Right lobe of liver (tissue), 6 donors: ENCODE measurements at regions not wholly inside any gene's neighbourhood (a gene's known extent, or its start where the extent isn't known, plus 50 kb on each side); places are given as distances from the start of the nearest gene placed in this dataset.

Experiments used
- ATAC-seq, 4 donors: fragments of 200-7000 bp; cut with Tn5 transposase; one replicate each; pipeline ENCODE4 v1.9.1; 2020; ENCODE audit warnings: mild to moderate bottlenecking in 4 of 4, moderate library complexity in 4 of 4
- DNase-seq, 3 donors: peaks; one replicate each; pipeline ENCODE4 v3.0.0-alpha.2; 2020
- H3K27ac ChIP-seq, 3 donors: fragments of 200-600 bp; one replicate each; pipeline ENCODE4 v1.8.0; 2022
- H3K27me3 ChIP-seq, 2 donors: fragments of 200-600 bp; one replicate each; pipeline ENCODE4 v1.8.0; 2022
- H3K36me3 ChIP-seq, 4 donors: fragments of 200-600 bp; sonication (generic) in 1 of 4; one replicate each; pipeline versions ENCODE4 v1.5.1 to v1.8.0; 2017 to 2022; ENCODE audit warnings: control low read depth in 1 of 4
- H3K4me1 ChIP-seq, 4 donors: fragments of 200-600 bp; sonication (generic) in 1 of 4; one replicate each; pipeline versions ENCODE4 v1.5.1 to v1.8.0; 2017 to 2022; ENCODE audit warnings: control low read depth in 1 of 4
- H3K4me3 ChIP-seq, 3 donors: fragments of 200-600 bp; one replicate each; pipeline ENCODE4 v1.8.0; 2022
- H3K9me3 ChIP-seq, 4 donors: fragments of 200-600 bp; sonication (generic) in 1 of 4; one replicate each; pipeline versions ENCODE4 v1.5.1 to v1.8.0; 2017 to 2022; ENCODE audit warnings: control low read depth in 1 of 4
- POLR2A ChIP-seq: fragments of 450-650 bp; IDR thresholded peaks from one replicate; pipeline ENCODE4 v1.6.1; 2017; ENCODE audit warnings: antibody characterized with exemption, mild to moderate bottlenecking
- WGBS: methylation state at CpG from one replicate; pipeline ENCODE4 v1.1.6; 2018; ENCODE audit warnings: low coverage, low lambda C conversion rate; ENCODE audit not compliant: insufficient coverage; ENCODE audit errors: missing lambda C conversion rate; 5-methylcytosine and 5-hydroxymethylcytosine counted together
- intact Hi-C, 2 donors: fragments of 100-400 bp; cut with DNase I; formaldehyde crosslinking; loops; one replicate each; pipeline versions ENCODE4 v1.11.2 to v1.14.1; 2022
- TF ChIP-seq, protein P1 (sequence below), 4 donors: fragments of 200-600 bp in 3 of 4; fragments of 450-650 bp in 1 of 4; IDR thresholded peaks; one replicate each; pipeline versions ENCODE4 v1.5.1 to v1.8.0; 2016 to 2022; ENCODE audit warnings: antibody characterized with exemption in 4 of 4, mild to moderate bottlenecking in 2 of 4
- donor health status: DM: no; HTN: yes; CAD: no.
- donor health status: DM: no; HTN: no; CAD: no.
- donor health status: DM: no; HTN: no; CAD: no.
- donor health status: DM: no; HTN: yes; CAD: no.
- donor health status: DM: no; HTN: yes; CAD: no.

DNA sequence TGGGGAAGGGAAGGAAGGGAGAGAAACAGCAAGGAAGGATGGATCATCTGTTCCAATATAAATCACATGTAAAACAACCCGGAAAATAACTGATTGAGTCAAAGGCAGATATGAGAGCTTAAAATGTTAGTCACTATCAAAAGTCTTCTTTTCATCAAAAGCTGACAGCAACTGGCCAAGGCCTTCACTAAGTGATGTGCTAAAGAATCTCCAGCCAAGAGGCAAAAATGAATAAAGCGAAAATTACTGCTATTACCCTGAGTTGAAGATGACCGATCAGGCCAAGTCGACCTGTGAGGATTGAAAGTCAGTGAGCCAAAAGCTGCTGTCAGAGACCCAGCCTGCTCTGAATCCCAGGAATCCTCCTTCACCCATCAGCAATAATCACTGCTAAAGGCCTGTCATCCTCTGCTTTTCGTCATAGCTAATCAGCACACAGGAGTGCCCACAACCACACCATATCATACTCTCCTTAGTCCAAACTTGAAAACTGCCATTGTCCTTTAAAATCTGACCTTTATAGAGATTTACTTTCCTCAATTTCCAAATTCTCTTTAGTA, 736.9 kb downstream of the TLE1 start:
- Histone ChIP-seq H3K4me1 (no peaks in the 10 kb centered on the region), H3K9me3 (no peaks in the 10 kb centered on the region), H3K27me3 (no peaks in the 10 kb centered on the region), H3K36me3 (no peaks in the 10 kb centered on the region), H3K4me3 (no peak overlapping the region), H3K27ac (no peak overlapping the region)
- intact Hi-C loops, result no loop called here
- no peak for DNase-seq
- TF ChIP-seq, protein P1, sequence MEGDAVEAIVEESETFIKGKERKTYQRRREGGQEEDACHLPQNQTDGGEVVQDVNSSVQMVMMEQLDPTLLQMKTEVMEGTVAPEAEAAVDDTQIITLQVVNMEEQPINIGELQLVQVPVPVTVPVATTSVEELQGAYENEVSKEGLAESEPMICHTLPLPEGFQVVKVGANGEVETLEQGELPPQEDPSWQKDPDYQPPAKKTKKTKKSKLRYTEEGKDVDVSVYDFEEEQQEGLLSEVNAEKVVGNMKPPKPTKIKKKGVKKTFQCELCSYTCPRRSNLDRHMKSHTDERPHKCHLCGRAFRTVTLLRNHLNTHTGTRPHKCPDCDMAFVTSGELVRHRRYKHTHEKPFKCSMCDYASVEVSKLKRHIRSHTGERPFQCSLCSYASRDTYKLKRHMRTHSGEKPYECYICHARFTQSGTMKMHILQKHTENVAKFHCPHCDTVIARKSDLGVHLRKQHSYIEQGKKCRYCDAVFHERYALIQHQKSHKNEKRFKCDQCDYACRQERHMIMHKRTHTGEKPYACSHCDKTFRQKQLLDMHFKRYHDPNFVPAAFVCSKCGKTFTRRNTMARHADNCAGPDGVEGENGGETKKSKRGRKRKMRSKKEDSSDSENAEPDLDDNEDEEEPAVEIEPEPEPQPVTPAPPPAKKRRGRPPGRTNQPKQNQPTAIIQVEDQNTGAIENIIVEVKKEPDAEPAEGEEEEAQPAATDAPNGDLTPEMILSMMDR (IDR thresholded peaks at IDR 0.05), result no peak
- TF ChIP-seq POLR2A, result no peak
- no peak for ATAC-seq
- WGBS, result 64% methylated on average over 5 of the region's 5 CpGs

DNA sequence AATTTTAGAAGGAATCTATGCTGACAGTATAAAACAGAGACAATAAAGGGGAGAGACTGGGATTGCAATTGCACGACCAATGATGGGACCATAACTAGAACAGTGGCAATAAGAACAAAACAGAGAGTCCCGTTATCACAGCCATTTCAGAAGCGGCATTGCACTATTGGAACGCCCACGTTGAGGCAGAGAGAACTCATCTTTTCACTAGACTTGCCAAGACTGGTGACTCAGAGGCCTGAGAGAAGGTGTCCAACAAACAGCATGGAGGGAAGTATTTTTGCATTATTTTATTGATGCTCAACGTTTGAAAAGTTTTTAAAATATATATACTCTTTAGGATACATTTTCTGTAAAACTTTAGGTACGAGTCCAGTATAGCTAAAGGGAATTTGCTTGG, 737.7 kb downstream of the TLE1 start:
- H3K27ac ChIP-seq, result no peak overlapping the region
- no peaks in the 10 kb centered on the region for H3K36me3 ChIP-seq
- WGBS, result 56% methylated on average over 5 of the region's 7 CpGs
- intact Hi-C loops, result no loop called here
- DNase-seq, result no peak
- ATAC-seq, result no peak
- no peaks in the 10 kb centered on the region for H3K27me3 ChIP-seq
- H3K9me3 ChIP-seq, result no peaks in the 10 kb centered on the region
- no peaks in the 10 kb centered on the region for H3K4me1 ChIP-seq
- H3K4me3 ChIP-seq, result no peak overlapping the region
- no peak for TF ChIP-seq POLR2A
- TF ChIP-seq, protein P1 (IDR thresholded peaks at IDR 0.05), result no peak

DNA sequence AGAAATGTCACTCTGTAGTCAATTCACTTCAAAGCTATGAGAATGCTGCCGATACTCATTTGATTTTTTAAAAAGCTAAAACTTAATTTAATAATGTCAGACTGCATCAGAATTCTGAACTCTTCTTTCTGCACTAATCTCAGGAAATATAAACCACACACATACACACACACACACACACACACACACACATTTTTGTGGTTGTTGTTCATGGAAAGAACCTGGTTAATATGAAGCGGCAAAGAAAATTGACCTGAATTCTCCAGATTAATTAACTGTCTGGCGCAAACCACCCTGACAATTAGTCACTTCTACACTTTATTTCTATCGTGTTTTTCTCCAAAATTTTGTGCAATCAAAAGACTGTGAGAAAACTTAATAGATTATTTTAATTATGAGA, 740.5 kb downstream of the TLE1 start:
- Histone ChIP-seq H3K9me3 (no peaks in the 10 kb centered on the region), H3K4me1 (no peaks in the 10 kb centered on the region), H3K4me3 (no peak overlapping the region), H3K27me3 (no peaks in the 10 kb centered on the region), H3K27ac (no peak overlapping the region), H3K36me3 (no peaks in the 10 kb centered on the region)
- 84% methylated on average over 4 of the region's 4 CpGs for WGBS
- no peak for TF ChIP-seq POLR2A
- TF ChIP-seq, protein P1 (IDR thresholded peaks at IDR 0.05), result no peak
- intact Hi-C loops, result no loop called here
- ATAC-seq, result no peak
- no peak for DNase-seq

DNA sequence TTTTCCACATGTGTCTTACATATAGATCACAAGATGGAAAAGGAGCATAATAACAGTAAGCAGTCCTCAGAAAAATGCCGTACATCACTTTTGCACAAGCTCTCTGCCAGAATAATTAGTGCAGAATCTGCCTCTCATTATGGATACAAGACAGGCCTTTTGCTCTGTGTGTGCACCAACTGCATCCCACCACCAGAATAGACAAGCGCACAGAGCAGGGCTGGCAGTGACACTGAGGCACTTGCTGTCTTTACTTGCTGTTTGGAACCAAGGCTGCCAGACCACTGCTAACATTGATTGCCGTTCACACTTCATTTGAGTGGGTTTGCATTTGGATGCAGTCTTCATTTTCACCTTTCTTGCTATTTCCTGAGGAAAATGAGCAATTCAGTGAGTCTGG, 741.3 kb downstream of the TLE1 start:
- Histone ChIP-seq H3K4me3 (no peak overlapping the region), H3K9me3 (no peaks in the 10 kb centered on the region), H3K27me3 (no peaks in the 10 kb centered on the region), H3K27ac (no peak overlapping the region), H3K4me1 (no peaks in the 10 kb centered on the region), H3K36me3 (no peaks in the 10 kb centered on the region)
- WGBS, result 63% methylated on average over 2 of the region's 3 CpGs
- ATAC-seq (no peak), DNase-seq (no peak)
- intact Hi-C loops, result no loop called here
- TF ChIP-seq, protein P1 (IDR thresholded peaks at IDR 0.05), result no peak
- no peak for TF ChIP-seq POLR2A
